ENCODE measurements at regions not wholly inside any gene's neighbourhood (a gene's known extent, or its start where the extent isn't known, plus 50 kb on each side); places are given as distances from the start of the nearest gene placed in this dataset.

- no peaks in the 10 kb centered on the region for H3K4me1 Mint-ChIP-seq (ENCODE audit: low read depth)
- CTCF ChIA-PET: no interaction called here
- H3K9me3 ChIP-seq (ENCODE audit: control insufficient read depth in 1 of 2, insufficient read depth in 1 of 2, low read length in 2 of 2): no peaks in the 10 kb centered on the region
Observed at GRCh38 chr13:34640179-34640992, 301.7 kb upstream of the NBEA start.

DNA sequence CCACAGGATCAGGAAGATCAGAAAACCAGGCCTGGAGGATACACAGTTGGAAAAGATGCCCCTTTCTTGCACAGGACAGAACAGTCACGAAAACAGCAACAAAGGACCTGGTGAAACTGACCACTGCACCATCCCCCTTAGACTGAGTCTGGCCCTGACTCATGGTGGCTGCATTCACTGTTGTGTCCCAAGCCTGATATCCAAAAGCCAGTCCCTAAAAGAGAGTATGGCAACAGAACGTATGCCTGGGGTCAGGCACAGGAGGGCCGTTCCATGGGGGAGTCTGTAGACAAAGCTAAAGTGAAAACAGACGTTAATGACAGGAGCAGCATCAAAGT, 301.1 kb upstream of the NBEA start:
- no peak for ATAC-seq (ENCODE audit: poor library complexity)

More at GRCh38 chr13:34640179-34640992, 301.7 kb upstream of the NBEA start:
- H3K27me3 Mint-ChIP-seq: no peaks in the 10 kb centered on the region
- H3K4me1 ChIP-seq (ENCODE audit: insufficient read depth, low read length): no peaks in the 10 kb centered on the region
- intact Hi-C loops (cut with DNase I, micrococcal nuclease): no loop called here
- H3K27me3 ChIP-seq (ENCODE audit: control insufficient read depth in 1 of 2, insufficient read depth in 2 of 2, low read length in 2 of 2): no peaks in the 10 kb centered on the region
- TF ChIP-seq, protein P1, sequence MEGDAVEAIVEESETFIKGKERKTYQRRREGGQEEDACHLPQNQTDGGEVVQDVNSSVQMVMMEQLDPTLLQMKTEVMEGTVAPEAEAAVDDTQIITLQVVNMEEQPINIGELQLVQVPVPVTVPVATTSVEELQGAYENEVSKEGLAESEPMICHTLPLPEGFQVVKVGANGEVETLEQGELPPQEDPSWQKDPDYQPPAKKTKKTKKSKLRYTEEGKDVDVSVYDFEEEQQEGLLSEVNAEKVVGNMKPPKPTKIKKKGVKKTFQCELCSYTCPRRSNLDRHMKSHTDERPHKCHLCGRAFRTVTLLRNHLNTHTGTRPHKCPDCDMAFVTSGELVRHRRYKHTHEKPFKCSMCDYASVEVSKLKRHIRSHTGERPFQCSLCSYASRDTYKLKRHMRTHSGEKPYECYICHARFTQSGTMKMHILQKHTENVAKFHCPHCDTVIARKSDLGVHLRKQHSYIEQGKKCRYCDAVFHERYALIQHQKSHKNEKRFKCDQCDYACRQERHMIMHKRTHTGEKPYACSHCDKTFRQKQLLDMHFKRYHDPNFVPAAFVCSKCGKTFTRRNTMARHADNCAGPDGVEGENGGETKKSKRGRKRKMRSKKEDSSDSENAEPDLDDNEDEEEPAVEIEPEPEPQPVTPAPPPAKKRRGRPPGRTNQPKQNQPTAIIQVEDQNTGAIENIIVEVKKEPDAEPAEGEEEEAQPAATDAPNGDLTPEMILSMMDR (IDR thresholded peaks at IDR 0.05): no peak
- H3K4me3 Mint-ChIP-seq: no peak overlapping the region
- POLR2A ChIA-PET: no interaction called here
- H3K9me3 Mint-ChIP-seq: peaks cover 5% of the 10 kb centered on the region
- no peaks in the 10 kb centered on the region for H3K36me3 Mint-ChIP-seq (ENCODE audit: low read depth)
- no peak overlapping the region for H3K27ac Mint-ChIP-seq
- no peaks in the 10 kb centered on the region for H3K36me3 ChIP-seq (ENCODE audit: insufficient read depth, low read length)
- no peak for DNase-seq
- no peak overlapping the region for H3K27ac ChIP-seq (ENCODE audit: low read depth in 1 of 2, low read length in 2 of 2)
- no peak overlapping the region for H3K4me3 ChIP-seq (ENCODE audit: low read length)
- ATAC-seq (ENCODE audit: poor library complexity): no peak

GRCh38 chr13:34647379-34648150, 294.5 kb upstream of the NBEA start:
- Histone ChIP-seq H3K27ac (ENCODE audit: low read depth in 1 of 2, low read length in 2 of 2) (no peak overlapping the region), H3K4me3 (ENCODE audit: low read length) (no peak overlapping the region), H3K9me3 (ENCODE audit: control insufficient read depth in 1 of 2, insufficient read depth in 1 of 2, low read length in 2 of 2) (peaks cover 0 to 3% of the 10 kb centered on the region in 2 experiments), H3K27me3 (ENCODE audit: control insufficient read depth in 1 of 2, insufficient read depth in 2 of 2, low read length in 2 of 2) (no peaks in the 10 kb centered on the region), H3K4me1 (ENCODE audit: insufficient read depth, low read length) (no peaks in the 10 kb centered on the region), H3K36me3 (ENCODE audit: insufficient read depth, low read length) (no peaks in the 10 kb centered on the region)
- CTCF ChIA-PET: no interaction called here
- H3K4me3 Mint-ChIP-seq: no peak overlapping the region
- H3K36me3 Mint-ChIP-seq (ENCODE audit: low read depth): no peaks in the 10 kb centered on the region
- no peak for ATAC-seq (ENCODE audit: poor library complexity)
- no peak overlapping the region for H3K27ac Mint-ChIP-seq
- POLR2A ChIA-PET: no interaction called here
- no peak for DNase-seq
- H3K27me3 Mint-ChIP-seq: no peaks in the 10 kb centered on the region
- H3K4me1 Mint-ChIP-seq (ENCODE audit: low read depth): no peaks in the 10 kb centered on the region
- no peaks in the 10 kb centered on the region for H3K9me3 Mint-ChIP-seq
- TF ChIP-seq, protein P1 (IDR thresholded peaks at IDR 0.05): no peak
- intact Hi-C loops (cut with DNase I, micrococcal nuclease): no loop called here

More for the DNA sequence above, 301.1 kb upstream of the NBEA start:
- Mint-ChIP-seq H3K27me3 (no peaks in the 10 kb centered on the region), H3K4me3 (no peak overlapping the region), H3K36me3 (ENCODE audit: low read depth) (no peaks in the 10 kb centered on the region), H3K9me3 (peaks cover 5% of the 10 kb centered on the region), H3K4me1 (ENCODE audit: low read depth) (no peaks in the 10 kb centered on the region), H3K27ac (no peak overlapping the region)
- TF ChIP-seq, protein P1 (IDR thresholded peaks at IDR 0.05): no peak
- intact Hi-C loops (cut with DNase I, micrococcal nuclease): no loop called here
- no peak for DNase-seq
- no peaks in the 10 kb centered on the region for H3K36me3 ChIP-seq (ENCODE audit: insufficient read depth, low read length)
- H3K4me3 ChIP-seq (ENCODE audit: low read length): no peak overlapping the region
- POLR2A ChIA-PET: no interaction called here
- CTCF ChIA-PET: no interaction called here
- no peak overlapping the region for H3K27ac ChIP-seq (ENCODE audit: low read depth in 1 of 2, low read length in 2 of 2)
- H3K9me3 ChIP-seq (ENCODE audit: control insufficient read depth in 1 of 2, insufficient read depth in 1 of 2, low read length in 2 of 2): no peaks in the 10 kb centered on the region
- H3K4me1 ChIP-seq (ENCODE audit: insufficient read depth, low read length): no peaks in the 10 kb centered on the region
- no peaks in the 10 kb centered on the region for H3K27me3 ChIP-seq (ENCODE audit: control insufficient read depth in 1 of 2, insufficient read depth in 2 of 2, low read length in 2 of 2)
